Left ventricle myocardium inferior (tissue), 1 donor: ENCODE measurements at regions not wholly inside any gene's neighbourhood (a gene's known extent, or its start where the extent isn't known, plus 50 kb on each side); places are given as distances from the start of the nearest gene placed in this dataset.

Experiments
- DNase-seq: peaks from one replicate; pipeline ENCODE4 v3.0.0-alpha.2; 2020
- H3K27ac ChIP-seq: fragments of 200-600 bp; replicated peaks from 2 replicates; pipeline ENCODE4 v1.8.0; 2021
- H3K27me3 ChIP-seq: fragments of 200-600 bp; 2 replicates; pipeline ENCODE4 v1.8.0; 2021; ENCODE audit warnings: low read depth
- H3K36me3 ChIP-seq: fragments of 200-600 bp; 2 replicates; pipeline ENCODE4 v1.8.0; 2021
- H3K4me1 ChIP-seq: fragments of 200-600 bp; 2 replicates; pipeline ENCODE4 v1.8.0; 2021
- H3K4me3 ChIP-seq: fragments of 200-600 bp; 2 replicates; pipeline ENCODE4 v1.8.0; 2021; ENCODE audit warnings: mild to moderate bottlenecking, moderate library complexity
- H3K9me3 ChIP-seq: fragments of 200-600 bp; replicated peaks from 2 replicates; pipeline ENCODE4 v1.8.0; 2021
- intact Hi-C: fragments of 100-400 bp; cut with micrococcal nuclease; formaldehyde crosslinking; loops from one replicate; pipeline ENCODE4 v1.11.0; 2022
- TF ChIP-seq, protein P1 (sequence below): fragments of 200-600 bp; IDR thresholded peaks from 2 replicates; pipeline ENCODE4 v1.8.0; 2021; ENCODE audit warnings: antibody characterized with exemption, mild to moderate bottlenecking, borderline replicate concordance
- donor health status: DM: no; HTN: yes; CAD: no; lungs with severe emphysema.

DNA sequence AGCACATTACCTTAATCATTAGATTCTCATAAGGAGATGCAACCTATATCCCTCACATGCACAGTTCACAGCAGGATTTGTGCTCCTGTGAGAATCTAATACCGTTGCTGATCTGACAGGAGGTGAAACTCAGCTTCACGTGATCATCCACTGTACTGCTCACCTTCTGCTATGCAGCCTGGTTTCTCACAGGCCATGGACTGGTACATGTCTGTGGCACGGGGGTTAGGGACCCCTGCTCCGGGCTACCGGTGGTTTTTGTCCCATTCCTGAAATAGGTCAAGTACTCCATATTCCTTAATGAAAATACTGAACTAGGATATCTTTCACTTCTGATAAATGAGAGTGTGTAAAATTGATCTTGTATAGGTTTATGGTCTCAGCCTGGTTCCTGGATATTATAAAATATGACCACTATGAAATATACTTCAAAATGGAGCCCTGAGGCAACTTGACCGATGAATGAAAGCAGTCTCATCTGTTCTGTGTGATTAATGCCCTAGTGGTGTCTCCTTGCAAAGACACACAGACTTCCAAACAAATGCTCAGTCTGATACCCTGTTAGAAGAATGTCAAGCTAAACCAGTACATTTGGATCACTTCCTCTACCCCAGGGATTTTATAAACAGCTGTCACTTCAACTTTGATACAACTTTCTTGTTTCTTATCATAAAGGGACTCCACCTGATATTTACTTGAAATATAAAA, 492.9 kb upstream of the ANO3 start:
- no peaks in the 10 kb centered on the region for H3K36me3 ChIP-seq
- no peak overlapping the region for H3K4me3 ChIP-seq
- TF ChIP-seq, protein P1, sequence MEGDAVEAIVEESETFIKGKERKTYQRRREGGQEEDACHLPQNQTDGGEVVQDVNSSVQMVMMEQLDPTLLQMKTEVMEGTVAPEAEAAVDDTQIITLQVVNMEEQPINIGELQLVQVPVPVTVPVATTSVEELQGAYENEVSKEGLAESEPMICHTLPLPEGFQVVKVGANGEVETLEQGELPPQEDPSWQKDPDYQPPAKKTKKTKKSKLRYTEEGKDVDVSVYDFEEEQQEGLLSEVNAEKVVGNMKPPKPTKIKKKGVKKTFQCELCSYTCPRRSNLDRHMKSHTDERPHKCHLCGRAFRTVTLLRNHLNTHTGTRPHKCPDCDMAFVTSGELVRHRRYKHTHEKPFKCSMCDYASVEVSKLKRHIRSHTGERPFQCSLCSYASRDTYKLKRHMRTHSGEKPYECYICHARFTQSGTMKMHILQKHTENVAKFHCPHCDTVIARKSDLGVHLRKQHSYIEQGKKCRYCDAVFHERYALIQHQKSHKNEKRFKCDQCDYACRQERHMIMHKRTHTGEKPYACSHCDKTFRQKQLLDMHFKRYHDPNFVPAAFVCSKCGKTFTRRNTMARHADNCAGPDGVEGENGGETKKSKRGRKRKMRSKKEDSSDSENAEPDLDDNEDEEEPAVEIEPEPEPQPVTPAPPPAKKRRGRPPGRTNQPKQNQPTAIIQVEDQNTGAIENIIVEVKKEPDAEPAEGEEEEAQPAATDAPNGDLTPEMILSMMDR = no peak
- no peaks in the 10 kb centered on the region for H3K27me3 ChIP-seq
- DNase-seq = no peak
- intact Hi-C loops = no loop called here
- H3K27ac ChIP-seq = no peak overlapping the region
- no peaks in the 10 kb centered on the region for H3K4me1 ChIP-seq
- H3K9me3 ChIP-seq = peaks cover 7% of the 10 kb centered on the region

DNA sequence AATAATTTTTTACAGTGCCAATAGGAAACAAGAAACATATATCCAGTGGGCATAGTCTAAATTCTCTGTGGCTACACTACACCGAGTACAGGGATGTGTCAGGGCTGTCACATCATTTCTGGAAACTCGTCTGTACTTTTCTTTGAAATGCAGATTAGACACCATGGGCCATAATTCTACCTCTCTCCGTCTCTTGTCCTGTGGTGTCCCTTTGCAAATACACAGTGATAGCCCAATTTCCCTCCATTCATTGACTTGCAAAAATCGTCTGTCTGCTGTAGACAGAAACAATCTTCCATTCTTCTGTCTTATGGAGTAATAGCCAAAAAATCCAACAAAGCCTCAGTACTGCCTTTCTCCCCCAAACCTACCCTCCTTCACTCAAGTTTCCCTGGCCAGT, 487.1 kb upstream of the ANO3 start:
- Histone ChIP-seq H3K36me3 (no peaks in the 10 kb centered on the region), H3K4me3 (no peak overlapping the region), H3K4me1 (no peaks in the 10 kb centered on the region), H3K9me3 (peaks cover 2% of the 10 kb centered on the region), H3K27ac (no peak overlapping the region), H3K27me3 (no peaks in the 10 kb centered on the region)
- intact Hi-C loops = no loop called here
- TF ChIP-seq, protein P1 = no peak
- DNase-seq = no peak

DNA sequence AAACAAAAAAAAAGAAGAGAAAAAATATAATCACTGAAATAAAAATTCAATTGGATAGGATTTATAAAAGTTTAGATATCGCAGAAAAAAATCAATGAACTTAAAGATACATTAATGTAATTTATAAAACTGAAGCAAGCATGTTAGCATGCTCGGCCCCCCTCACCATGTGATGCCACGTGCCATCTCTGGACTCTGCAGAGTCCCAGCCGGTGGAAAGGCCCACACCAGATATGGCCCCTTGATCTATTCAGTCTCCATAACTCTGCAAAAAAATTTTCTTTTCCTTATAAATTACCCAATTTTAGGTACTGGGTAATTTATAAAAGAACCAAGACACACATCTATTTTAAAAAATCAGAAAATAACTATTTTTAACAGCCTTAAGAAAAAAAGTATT, 476.0 kb upstream of the ANO3 start:
- TF ChIP-seq, protein P1 = no peak
- no peak overlapping the region for H3K4me3 ChIP-seq
- H3K27ac ChIP-seq = no peak overlapping the region
- peaks cover 3% of the 10 kb centered on the region for H3K4me1 ChIP-seq
- no peaks in the 10 kb centered on the region for H3K27me3 ChIP-seq
- intact Hi-C loops = no loop called here
- no peak for DNase-seq
- H3K9me3 ChIP-seq = no peaks in the 10 kb centered on the region
- no peaks in the 10 kb centered on the region for H3K36me3 ChIP-seq

DNA sequence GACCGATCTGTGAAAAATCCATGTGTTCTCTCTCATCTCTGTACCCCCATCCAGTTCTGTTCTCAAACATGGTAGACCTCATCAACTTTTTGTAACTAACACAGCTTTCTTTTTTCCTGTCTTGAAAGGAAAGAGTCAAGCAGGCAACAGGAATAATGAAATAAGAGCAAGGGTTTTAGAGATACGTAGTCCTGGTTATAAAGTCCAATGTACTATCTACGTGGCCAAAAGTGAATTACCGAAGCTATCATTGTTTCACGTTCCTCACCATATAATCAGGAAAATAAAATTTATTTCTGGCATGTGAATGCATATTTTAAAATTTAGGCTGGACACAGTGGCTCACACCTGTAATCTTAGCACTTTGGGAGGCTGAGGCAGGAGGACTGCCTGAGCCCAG, 472.2 kb upstream of the ANO3 start:
- no peaks in the 10 kb centered on the region for H3K36me3 ChIP-seq
- H3K4me3 ChIP-seq = no peak overlapping the region
- H3K27ac ChIP-seq = no peak overlapping the region
- no peaks in the 10 kb centered on the region for H3K9me3 ChIP-seq
- no peaks in the 10 kb centered on the region for H3K27me3 ChIP-seq
- TF ChIP-seq, protein P1 = no peak
- DNase-seq = no peak
- intact Hi-C loops = no loop called here
- peaks cover 9% of the 10 kb centered on the region for H3K4me1 ChIP-seq

DNA sequence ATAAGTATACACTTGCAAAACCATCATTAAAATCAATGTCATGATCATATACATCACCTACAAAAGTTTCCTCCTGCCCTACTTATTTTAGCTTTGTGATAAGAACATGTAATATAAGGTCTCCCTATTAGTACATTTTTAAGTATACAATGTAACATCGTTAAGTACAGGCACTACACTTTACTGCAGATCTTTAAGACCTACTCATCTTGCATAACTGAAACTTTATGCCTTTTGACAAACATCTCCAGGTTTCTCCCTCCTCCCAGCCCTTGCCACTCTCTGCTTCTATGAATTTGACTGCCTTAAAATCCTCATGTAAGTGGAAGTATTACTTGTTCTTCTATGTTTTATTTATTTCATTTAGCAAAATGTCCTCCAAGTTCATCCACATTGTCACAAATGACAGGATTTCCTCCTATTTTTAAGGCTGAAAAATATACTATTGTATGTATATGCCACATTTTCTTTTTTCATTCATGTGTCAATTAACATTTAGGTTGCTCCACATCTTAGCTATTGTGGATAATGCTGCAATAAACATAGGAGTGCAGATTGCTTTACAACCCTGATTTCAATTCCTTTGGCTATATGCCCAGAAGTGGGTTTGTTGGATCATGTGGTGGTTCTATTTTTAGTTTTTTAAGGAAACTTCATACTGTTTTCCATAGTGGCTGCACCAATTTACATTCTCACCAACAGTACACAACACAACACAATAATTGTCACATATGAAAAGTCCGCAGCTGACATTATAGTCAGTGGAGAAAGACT, 471.1 kb upstream of the ANO3 start:
- Histone ChIP-seq H3K9me3 (no peaks in the 10 kb centered on the region), H3K4me3 (no peak overlapping the region), H3K4me1 (peaks cover 9% of the 10 kb centered on the region), H3K27me3 (no peaks in the 10 kb centered on the region), H3K36me3 (no peaks in the 10 kb centered on the region), H3K27ac (no peak overlapping the region)
- TF ChIP-seq, protein P1 = no peak
- no peak for DNase-seq
- intact Hi-C loops = no loop called here
